ENCODE measurements at regions not wholly inside any gene's neighbourhood (a gene's known extent, or its start where the extent isn't known, plus 50 kb on each side); places are given as distances from the start of the nearest gene placed in this dataset.

- no peak for TF ChIP-seq FOXM1 (IDR thresholded peaks at IDR 0.05; ENCODE audit: borderline replicate concordance)
- TF ChIP-seq FOXA1 (IDR thresholded peaks at IDR 0.05): no peak
- no peak for TF ChIP-seq ZNF384 (IDR thresholded peaks at IDR 0.05)
- no peak for TF ChIP-seq SP1 (IDR thresholded peaks at IDR 0.05)
- TF ChIP-seq ARNT (IDR thresholded peaks at IDR 0.05): no peak
- no peak for TF ChIP-seq BHLHE40 (IDR thresholded peaks at IDR 0.05; ENCODE audit: borderline replicate concordance)
- TF ChIP-seq CTBP1 (IDR thresholded peaks at IDR 0.05; ENCODE audit: borderline replicate concordance): no peak
- no peak for TF ChIP-seq NFRKB (IDR thresholded peaks at IDR 0.05)
- TF ChIP-seq HDGF (IDR thresholded peaks at IDR 0.05; ENCODE audit: borderline replicate concordance): no peak
- TF ChIP-seq TARDBP (IDR thresholded peaks at IDR 0.05): no peak
- TF ChIP-seq SUZ12 (IDR thresholded peaks at IDR 0.05): no peak
Observed at GRCh38 chr2:16194096-16194390, 253.7 kb downstream of the MYCN start.
